Tibial nerve (tissue), 4 donors: ENCODE measurements at regions not wholly inside any gene's neighbourhood (a gene's known extent, or its start where the extent isn't known, plus 50 kb on each side); places are given as distances from the start of the nearest gene placed in this dataset.

Experiments used
- EP300 ChIP-seq, 2 donors: sonication (generic); formaldehyde crosslinking; IDR thresholded peaks; one replicate each; pipeline ENCODE4 v1.6.1; 2017; ENCODE audit warnings: antibody characterized with exemption in 2 of 2, mild to moderate bottlenecking in 1 of 2
- TF ChIP-seq, protein P1 (sequence below), 5 experiments: fragments of 200-600 bp in 3 of 5; fragments of 450-650 bp in 2 of 5; sonication (generic) in 3 of 5; IDR thresholded peaks; one replicate each; pipeline ENCODE4 v1.5.1; 2016 to 2019; ENCODE audit warnings: antibody characterized with exemption in 5 of 5, mild to moderate bottlenecking in 3 of 5, moderate library complexity in 2 of 5

GRCh38 chr2:58788402-58788801 is 547.3 kb upstream of the FANCL start:
- TF ChIP-seq, protein P1, sequence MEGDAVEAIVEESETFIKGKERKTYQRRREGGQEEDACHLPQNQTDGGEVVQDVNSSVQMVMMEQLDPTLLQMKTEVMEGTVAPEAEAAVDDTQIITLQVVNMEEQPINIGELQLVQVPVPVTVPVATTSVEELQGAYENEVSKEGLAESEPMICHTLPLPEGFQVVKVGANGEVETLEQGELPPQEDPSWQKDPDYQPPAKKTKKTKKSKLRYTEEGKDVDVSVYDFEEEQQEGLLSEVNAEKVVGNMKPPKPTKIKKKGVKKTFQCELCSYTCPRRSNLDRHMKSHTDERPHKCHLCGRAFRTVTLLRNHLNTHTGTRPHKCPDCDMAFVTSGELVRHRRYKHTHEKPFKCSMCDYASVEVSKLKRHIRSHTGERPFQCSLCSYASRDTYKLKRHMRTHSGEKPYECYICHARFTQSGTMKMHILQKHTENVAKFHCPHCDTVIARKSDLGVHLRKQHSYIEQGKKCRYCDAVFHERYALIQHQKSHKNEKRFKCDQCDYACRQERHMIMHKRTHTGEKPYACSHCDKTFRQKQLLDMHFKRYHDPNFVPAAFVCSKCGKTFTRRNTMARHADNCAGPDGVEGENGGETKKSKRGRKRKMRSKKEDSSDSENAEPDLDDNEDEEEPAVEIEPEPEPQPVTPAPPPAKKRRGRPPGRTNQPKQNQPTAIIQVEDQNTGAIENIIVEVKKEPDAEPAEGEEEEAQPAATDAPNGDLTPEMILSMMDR (IDR thresholded peaks at IDR 0.05): no peak
- no peak for TF ChIP-seq EP300 (IDR thresholded peaks at IDR 0.05)
